Activated CD8-positive, alpha-beta memory T cell treated with anti-CD3 and anti-CD28 coated beads, Interleukin-2, amount 10 ng/mL, durations not matched to agents 7 days and 5 days (primary cell): ENCODE measurements at regions not wholly inside any gene's neighbourhood (a gene's known extent, or its start where the extent isn't known, plus 50 kb on each side); places are given as distances from the start of the nearest gene placed in this dataset.

Source experiments
- ATAC-seq: fragments of 150-1000 bp; cut with Tn5 transposase; one replicate; pipeline ENCODE4 v1.10.0; 2021; ENCODE audit warnings: moderate library complexity
- CTCF ChIA-PET: fragments of 350-600 bp; sonication (Branson Sonifier 250); formaldehyde crosslinking; loops from one replicate; lab custom pipeline; 2021; ENCODE audit warnings: antibody characterized with exemption; lab: Charles Lee
- DNase-seq: peaks from one replicate; pipeline ENCODE4 v3.0.0-alpha.2; 2020
- H3K27ac Mint-ChIP-seq: one replicate; pipeline ENCODE4 v1.8.0; 2021; ENCODE audit warnings: mild to moderate bottlenecking, mixed read lengths
- H3K27me3 Mint-ChIP-seq: one replicate; pipeline ENCODE4 v1.8.0; 2021; ENCODE audit warnings: mixed read lengths
- H3K36me3 Mint-ChIP-seq: one replicate; pipeline ENCODE4 v1.8.0; 2021; ENCODE audit warnings: mild to moderate bottlenecking, mixed read lengths
- H3K4me1 Mint-ChIP-seq: one replicate; pipeline ENCODE4 v1.8.0; 2021; ENCODE audit warnings: mixed read lengths
- H3K4me3 Mint-ChIP-seq: one replicate; pipeline ENCODE4 v1.8.0; 2021; ENCODE audit warnings: mild to moderate bottlenecking, moderate library complexity, mixed read lengths
- H3K9me3 Mint-ChIP-seq: one replicate; pipeline ENCODE4 v1.8.0; 2022; ENCODE audit warnings: low read depth, mixed read lengths

DNA sequence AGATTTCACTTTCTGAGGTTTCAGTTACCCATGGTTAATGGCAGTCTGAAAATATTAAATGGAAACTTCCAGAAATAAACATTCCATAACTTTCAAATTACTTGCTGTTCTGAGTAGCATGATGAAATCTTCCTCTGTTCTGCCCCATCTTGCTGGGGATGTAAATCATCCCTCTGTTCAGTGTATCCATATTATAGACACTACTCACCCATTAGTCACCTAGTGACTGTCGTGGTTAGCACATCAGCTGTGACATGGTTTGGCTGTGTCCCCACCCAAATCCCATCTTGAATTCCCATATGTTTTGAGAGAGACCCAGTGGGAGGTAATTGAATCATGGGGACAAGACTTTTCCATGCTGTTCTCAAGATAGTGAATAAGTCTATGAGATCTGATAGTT lies 125.5 kb upstream of the GIMD1 start:
- no peaks in the 10 kb centered on the region for H3K27me3 Mint-ChIP-seq
- H3K9me3 Mint-ChIP-seq, result peaks cover 2% of the 10 kb centered on the region
- no peaks in the 10 kb centered on the region for H3K4me1 Mint-ChIP-seq
- H3K4me3 Mint-ChIP-seq, result no peak overlapping the region
- no peak for ATAC-seq
- DNase-seq, result no peak
- no peak overlapping the region for H3K27ac Mint-ChIP-seq
- H3K36me3 Mint-ChIP-seq, result no peaks in the 10 kb centered on the region
- CTCF ChIA-PET, result no interaction called here

DNA sequence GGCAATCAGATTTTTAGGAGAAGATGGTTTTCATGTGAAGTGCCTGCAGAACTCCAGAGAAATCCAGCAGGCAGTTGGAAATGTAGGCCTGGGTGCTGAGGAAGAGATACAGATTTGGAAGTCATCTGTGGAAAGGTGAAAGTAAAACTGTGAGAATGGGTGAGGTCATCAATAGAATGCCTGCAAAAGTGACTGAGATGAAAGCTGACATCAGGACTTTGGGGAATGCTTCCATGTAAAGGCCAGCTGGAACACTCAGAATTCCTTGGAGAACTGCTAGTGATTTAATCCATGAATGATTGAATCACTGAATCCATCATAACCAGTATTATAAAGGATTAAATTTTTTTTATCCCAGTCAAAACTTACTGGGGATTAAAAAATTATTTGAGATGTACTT lies 124.5 kb upstream of the GIMD1 start:
- Mint-ChIP-seq H3K27me3 (no peaks in the 10 kb centered on the region), H3K4me3 (no peak overlapping the region), H3K4me1 (no peaks in the 10 kb centered on the region), H3K36me3 (no peaks in the 10 kb centered on the region), H3K27ac (no peak overlapping the region), H3K9me3 (peaks cover 2% of the 10 kb centered on the region)
- CTCF ChIA-PET, result no interaction called here
- ATAC-seq, result no peak
- DNase-seq, result no peak

- no peaks in the 10 kb centered on the region for H3K9me3 Mint-ChIP-seq
- CTCF ChIA-PET, result no interaction called here
- DNase-seq, result no peak
- peaks cover 6% of the 10 kb centered on the region for H3K27me3 Mint-ChIP-seq
- no peaks in the 10 kb centered on the region for H3K36me3 Mint-ChIP-seq
- no peak overlapping the region for H3K4me3 Mint-ChIP-seq
- no peaks in the 10 kb centered on the region for H3K4me1 Mint-ChIP-seq
- no peak for ATAC-seq
- H3K27ac Mint-ChIP-seq, result no peak overlapping the region
Observed at GRCh38 chr4:106486533-106486932, 118.0 kb upstream of the GIMD1 start.

DNA sequence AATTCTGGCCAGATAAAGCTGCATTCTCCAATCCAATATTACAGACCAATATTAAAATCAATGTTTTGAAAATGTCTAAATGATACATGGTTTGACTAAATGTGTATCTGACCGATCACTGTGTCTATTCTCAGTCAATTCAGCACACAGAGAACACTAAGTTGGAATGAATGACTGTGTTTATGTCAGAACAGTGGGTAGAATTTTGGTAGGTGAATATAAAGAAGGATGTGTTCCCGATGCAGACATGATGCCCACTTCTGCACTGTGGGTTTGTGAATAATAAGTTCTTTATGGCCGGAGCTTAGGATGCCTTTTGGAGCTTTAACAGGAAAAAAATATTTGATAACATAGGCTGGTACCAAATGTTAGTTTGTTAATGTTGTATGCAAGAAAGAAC lies 113.2 kb upstream of the GIMD1 start:
- Mint-ChIP-seq H3K27me3 (peaks cover 6% of the 10 kb centered on the region), H3K27ac (no peak overlapping the region), H3K9me3 (no peaks in the 10 kb centered on the region), H3K4me1 (no peaks in the 10 kb centered on the region), H3K36me3 (no peaks in the 10 kb centered on the region), H3K4me3 (no peak overlapping the region)
- DNase-seq (no peak), ATAC-seq (no peak)
- CTCF ChIA-PET, result no interaction called here

- H3K27me3 Mint-ChIP-seq, result peaks cover 2% of the 10 kb centered on the region
- H3K27ac Mint-ChIP-seq, result no peak overlapping the region
- H3K4me3 Mint-ChIP-seq, result no peak overlapping the region
- no peaks in the 10 kb centered on the region for H3K36me3 Mint-ChIP-seq
- CTCF ChIA-PET, result interaction anchor here (0.6 kb wide), 1 partner anchor 150 kb away, joined by 3 read pairs; no protein-coding TSS in a partner anchor
- no peaks in the 10 kb centered on the region for H3K4me1 Mint-ChIP-seq
- DNase-seq (no peak), ATAC-seq (no peak)
- H3K9me3 Mint-ChIP-seq, result no peaks in the 10 kb centered on the region
Observed at GRCh38 chr4:106478152-106478551, 109.6 kb upstream of the GIMD1 start.

- H3K27me3 Mint-ChIP-seq, result no peaks in the 10 kb centered on the region
- H3K4me3 Mint-ChIP-seq, result no peak overlapping the region
- H3K9me3 Mint-ChIP-seq, result no peaks in the 10 kb centered on the region
- CTCF ChIA-PET, result no interaction called here
- H3K27ac Mint-ChIP-seq, result no peak overlapping the region
- ATAC-seq, result no peak
- H3K36me3 Mint-ChIP-seq, result no peaks in the 10 kb centered on the region
- no peaks in the 10 kb centered on the region for H3K4me1 Mint-ChIP-seq
- DNase-seq, result no peak
Observed at GRCh38 chr4:106476741-106477140, 108.2 kb upstream of the GIMD1 start.

GRCh38 chr4:106473515-106473914 lies 104.9 kb upstream of the GIMD1 start:
- Mint-ChIP-seq H3K27me3 (no peaks in the 10 kb centered on the region), H3K4me3 (no peak overlapping the region), H3K36me3 (no peaks in the 10 kb centered on the region), H3K4me1 (no peaks in the 10 kb centered on the region), H3K27ac (no peak overlapping the region), H3K9me3 (no peaks in the 10 kb centered on the region)
- CTCF ChIA-PET, result no interaction called here
- no peak for DNase-seq
- ATAC-seq, result no peak

- no peak for DNase-seq
- Mint-ChIP-seq H3K9me3 (no peaks in the 10 kb centered on the region), H3K4me1 (no peaks in the 10 kb centered on the region), H3K27me3 (no peaks in the 10 kb centered on the region), H3K27ac (no peak overlapping the region), H3K36me3 (no peaks in the 10 kb centered on the region), H3K4me3 (no peak overlapping the region)
- ATAC-seq, result no peak
- CTCF ChIA-PET, result no interaction called here
Observed at GRCh38 chr4:106471151-106471550, 102.6 kb upstream of the GIMD1 start.

- H3K27ac Mint-ChIP-seq, result no peak overlapping the region
- H3K36me3 Mint-ChIP-seq, result no peaks in the 10 kb centered on the region
- no peak for DNase-seq
- no peaks in the 10 kb centered on the region for H3K27me3 Mint-ChIP-seq
- CTCF ChIA-PET, result no interaction called here
- H3K4me1 Mint-ChIP-seq, result no peaks in the 10 kb centered on the region
- H3K4me3 Mint-ChIP-seq, result no peak overlapping the region
- H3K9me3 Mint-ChIP-seq, result no peaks in the 10 kb centered on the region
- no peak for ATAC-seq
Observed at GRCh38 chr4:106463622-106464021, 95.0 kb upstream of the GIMD1 start.

GRCh38 chr4:106454581-106454980 lies 86.0 kb upstream of the GIMD1 start:
- no peak for ATAC-seq
- Mint-ChIP-seq H3K27me3 (no peaks in the 10 kb centered on the region), H3K36me3 (no peaks in the 10 kb centered on the region), H3K4me3 (no peak overlapping the region), H3K9me3 (no peaks in the 10 kb centered on the region), H3K27ac (no peak overlapping the region), H3K4me1 (no peaks in the 10 kb centered on the region)
- DNase-seq, result no peak
- CTCF ChIA-PET, result no interaction called here

DNA sequence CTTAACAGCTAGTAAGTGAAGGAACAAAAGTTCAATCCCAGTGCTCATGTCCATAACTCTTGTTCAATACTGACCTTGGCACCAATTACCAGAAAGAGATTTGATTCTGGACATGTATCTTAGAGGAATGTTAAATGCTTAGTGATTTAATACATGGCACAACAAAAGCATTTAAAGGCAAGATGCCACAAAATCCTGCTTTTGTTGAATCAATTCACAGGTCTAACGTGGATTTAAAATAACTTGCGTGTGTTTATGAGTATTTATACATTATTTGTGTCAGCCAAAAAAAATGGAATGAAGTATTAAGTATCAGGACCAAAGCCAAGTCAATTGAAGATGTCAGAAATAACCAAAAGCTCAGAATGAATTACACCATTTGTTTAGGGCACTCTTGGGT lies 85.4 kb upstream of the GIMD1 start:
- Mint-ChIP-seq H3K36me3 (no peaks in the 10 kb centered on the region), H3K9me3 (no peaks in the 10 kb centered on the region), H3K27me3 (no peaks in the 10 kb centered on the region), H3K4me3 (no peak overlapping the region), H3K27ac (no peak overlapping the region), H3K4me1 (no peaks in the 10 kb centered on the region)
- ATAC-seq (no peak), DNase-seq (no peak)
- CTCF ChIA-PET, result no interaction called here

GRCh38 chr4:106451091-106451490 lies 82.5 kb upstream of the GIMD1 start:
- no peaks in the 10 kb centered on the region for H3K4me1 Mint-ChIP-seq
- H3K27ac Mint-ChIP-seq, result no peak overlapping the region
- no peak overlapping the region for H3K4me3 Mint-ChIP-seq
- H3K9me3 Mint-ChIP-seq, result no peaks in the 10 kb centered on the region
- no peaks in the 10 kb centered on the region for H3K36me3 Mint-ChIP-seq
- no peaks in the 10 kb centered on the region for H3K27me3 Mint-ChIP-seq
- CTCF ChIA-PET, result no interaction called here
- ATAC-seq (no peak), DNase-seq (no peak)

DNA sequence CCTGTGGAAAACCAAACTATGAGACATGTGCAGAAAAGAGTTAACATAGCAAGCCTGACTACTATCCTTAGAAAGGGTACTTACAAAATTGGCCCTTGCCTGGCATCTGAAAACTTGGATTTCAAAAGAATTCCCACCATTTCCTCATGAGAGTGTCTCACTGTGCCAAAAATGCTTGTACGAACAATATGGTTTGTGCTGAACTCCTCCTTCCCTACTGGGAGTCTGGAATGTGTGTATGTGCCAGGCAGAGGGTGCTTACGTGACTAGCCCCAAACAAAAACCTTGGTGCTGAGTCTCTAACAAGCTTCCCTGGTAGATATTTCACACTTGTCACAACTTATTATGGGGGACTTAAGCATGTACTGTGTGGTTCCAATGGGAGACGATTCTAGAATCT lies 81.7 kb upstream of the GIMD1 start:
- Mint-ChIP-seq H3K4me3 (no peak overlapping the region), H3K4me1 (no peaks in the 10 kb centered on the region), H3K9me3 (no peaks in the 10 kb centered on the region), H3K27ac (no peak overlapping the region), H3K36me3 (no peaks in the 10 kb centered on the region), H3K27me3 (no peaks in the 10 kb centered on the region)
- CTCF ChIA-PET, result no interaction called here
- DNase-seq (no peak), ATAC-seq (no peak)

DNA sequence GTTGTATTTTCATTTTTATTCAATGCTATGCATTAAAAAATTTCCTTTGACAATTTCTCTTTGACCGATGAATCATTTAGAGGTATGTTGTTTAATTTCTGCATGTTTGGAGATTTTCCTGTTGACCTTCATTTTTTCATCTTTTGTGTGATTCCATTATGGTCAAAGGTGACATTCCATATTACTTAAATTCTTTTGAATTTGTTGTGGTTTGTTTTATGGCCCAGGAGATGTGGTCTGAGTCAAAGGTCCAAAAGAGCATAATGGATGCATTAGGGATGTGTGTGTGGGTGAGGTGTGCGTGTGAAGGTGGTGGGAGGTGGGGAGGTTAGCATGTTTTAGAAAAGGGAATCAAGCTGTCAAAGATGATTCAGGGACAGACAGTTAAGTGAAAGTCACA lies 76.0 kb upstream of the GIMD1 start:
- Mint-ChIP-seq H3K4me1 (no peaks in the 10 kb centered on the region), H3K27me3 (no peaks in the 10 kb centered on the region), H3K4me3 (no peak overlapping the region), H3K27ac (no peak overlapping the region), H3K9me3 (no peaks in the 10 kb centered on the region), H3K36me3 (no peaks in the 10 kb centered on the region)
- DNase-seq (no peak), ATAC-seq (no peak)
- CTCF ChIA-PET, result no interaction called here

GRCh38 chr4:106430797-106431196 lies 62.2 kb upstream of the GIMD1 start:
- ATAC-seq (no peak), DNase-seq (no peak)
- H3K4me1 Mint-ChIP-seq, result no peaks in the 10 kb centered on the region
- no peaks in the 10 kb centered on the region for H3K9me3 Mint-ChIP-seq
- H3K36me3 Mint-ChIP-seq, result no peaks in the 10 kb centered on the region
- CTCF ChIA-PET, result no interaction called here
- no peaks in the 10 kb centered on the region for H3K27me3 Mint-ChIP-seq
- H3K27ac Mint-ChIP-seq, result no peak overlapping the region
- H3K4me3 Mint-ChIP-seq, result no peak overlapping the region
